ENCODE measurements at regions not wholly inside any gene's neighbourhood (a gene's known extent, or its start where the extent isn't known, plus 50 kb on each side); places are given as distances from the start of the nearest gene placed in this dataset.
"Not testable (repeated sequence)": the region's sequence is repeated elsewhere in the genome, so short reads cannot be mapped to it uniquely, and the experiment has no call there.

DNA sequence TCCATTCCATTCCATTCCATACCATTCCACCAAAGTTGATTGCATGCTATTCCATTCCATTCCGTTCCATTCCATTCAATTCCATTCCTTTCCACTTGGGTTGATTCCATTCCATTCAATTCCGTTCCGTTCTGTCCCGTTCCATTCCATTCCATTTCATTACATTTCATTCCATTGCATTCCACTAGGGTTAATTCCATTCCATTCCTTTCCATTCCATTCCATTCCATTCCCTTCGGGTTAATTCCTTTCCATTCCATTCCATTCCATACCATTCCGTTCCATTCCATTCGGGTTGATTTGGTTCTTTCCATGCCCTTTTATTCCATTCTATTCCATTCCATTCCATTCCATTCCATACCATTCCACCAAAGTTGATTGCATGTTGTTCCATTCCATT, 131.9 kb downstream of the CWH43 start:
- H3K4me3 ChIP-seq; H3K27ac ChIP-seq; intact Hi-C loops (cut with DNase I; ENCODE audit: low total_unique reads); H3K36me3 ChIP-seq; H3K4me1 ChIP-seq; H3K27me3 ChIP-seq; DNase-seq: not testable (repeated sequence)
- WGBS, 5 donors, result 73 to 82% (median 76%) methylated on average over 7 of the region's 7 CpGs
- H3K9me3 ChIP-seq, result peaks cover 12 to 67% (median 46%) of the 10 kb centered on the region in 4 donors

DNA sequence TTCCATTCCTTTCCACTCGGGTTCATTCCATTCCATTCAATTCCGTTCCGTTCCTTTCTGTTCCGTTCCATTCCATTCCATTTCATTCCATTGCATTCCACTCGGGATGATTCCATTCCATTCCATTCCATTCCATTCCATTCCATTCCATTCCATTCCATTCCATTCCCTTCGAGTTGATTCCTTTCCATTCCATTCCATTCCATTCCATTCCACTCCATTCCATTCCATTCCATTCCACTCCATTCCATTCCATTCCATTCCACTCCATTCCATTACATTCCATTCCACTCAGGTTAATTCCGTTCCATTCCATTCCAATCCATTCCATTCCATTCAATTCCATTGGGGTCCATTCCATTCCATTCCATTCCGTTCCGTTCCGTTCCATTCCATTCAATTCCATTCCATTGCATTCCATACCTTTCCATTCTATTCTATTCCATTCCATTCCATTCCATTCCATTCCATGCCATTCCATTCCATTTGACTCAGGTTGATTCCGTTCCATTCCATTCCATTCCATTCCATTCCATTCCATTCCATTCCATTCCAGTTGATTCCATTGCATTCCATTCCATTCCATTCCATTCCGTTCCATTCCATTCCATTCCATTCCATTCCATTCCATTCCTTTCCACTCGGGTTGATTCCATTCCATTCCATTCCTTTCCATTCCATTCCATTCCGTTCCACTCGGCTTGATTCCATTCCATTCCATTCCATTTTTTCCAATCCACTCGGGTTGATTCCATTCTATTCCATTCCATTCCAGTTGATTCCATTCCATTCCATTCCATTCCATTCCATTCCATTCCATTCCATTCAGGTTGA, 132.5 kb downstream of the CWH43 start:
- DNase-seq; H3K36me3 ChIP-seq; intact Hi-C loops (cut with DNase I; ENCODE audit: low total_unique reads); H3K4me3 ChIP-seq; H3K27ac ChIP-seq; H3K27me3 ChIP-seq; H3K4me1 ChIP-seq: not testable (repeated sequence)
- WGBS, 5 donors, result 57 to 66% (median 62%) methylated on average over 16 of the region's 16 CpGs
- H3K9me3 ChIP-seq, result peaks cover 12 to 65% (median 44%) of the 10 kb centered on the region in 4 donors

DNA sequence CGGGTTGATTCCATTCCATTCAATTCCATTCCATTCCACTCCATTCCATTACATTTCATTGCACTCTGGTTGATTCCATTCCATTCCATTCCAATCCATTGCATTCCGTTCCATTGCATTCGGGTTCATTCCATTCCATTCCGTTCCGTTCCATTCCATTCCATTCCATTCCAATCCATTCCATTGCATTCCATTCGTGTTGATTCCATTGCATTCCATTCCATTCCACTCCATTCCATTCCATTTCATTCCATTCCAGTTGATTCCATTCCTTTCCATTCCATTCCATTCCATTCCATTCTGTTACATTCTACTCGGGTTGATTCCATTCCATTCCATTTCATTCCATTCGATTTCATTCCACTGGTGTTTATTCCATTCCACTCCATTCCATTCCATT, 133.3 kb downstream of the CWH43 start:
- H3K27me3 ChIP-seq; H3K36me3 ChIP-seq; H3K4me3 ChIP-seq; H3K4me1 ChIP-seq; H3K27ac ChIP-seq; DNase-seq; intact Hi-C loops (cut with DNase I; ENCODE audit: low total_unique reads): not testable (repeated sequence)
- WGBS, 5 donors, result 50 to 63% (median 60%) methylated on average over 8 of the region's 8 CpGs
- H3K9me3 ChIP-seq, result peaks cover 12 to 61% (median 39%) of the 10 kb centered on the region in 4 donors

DNA sequence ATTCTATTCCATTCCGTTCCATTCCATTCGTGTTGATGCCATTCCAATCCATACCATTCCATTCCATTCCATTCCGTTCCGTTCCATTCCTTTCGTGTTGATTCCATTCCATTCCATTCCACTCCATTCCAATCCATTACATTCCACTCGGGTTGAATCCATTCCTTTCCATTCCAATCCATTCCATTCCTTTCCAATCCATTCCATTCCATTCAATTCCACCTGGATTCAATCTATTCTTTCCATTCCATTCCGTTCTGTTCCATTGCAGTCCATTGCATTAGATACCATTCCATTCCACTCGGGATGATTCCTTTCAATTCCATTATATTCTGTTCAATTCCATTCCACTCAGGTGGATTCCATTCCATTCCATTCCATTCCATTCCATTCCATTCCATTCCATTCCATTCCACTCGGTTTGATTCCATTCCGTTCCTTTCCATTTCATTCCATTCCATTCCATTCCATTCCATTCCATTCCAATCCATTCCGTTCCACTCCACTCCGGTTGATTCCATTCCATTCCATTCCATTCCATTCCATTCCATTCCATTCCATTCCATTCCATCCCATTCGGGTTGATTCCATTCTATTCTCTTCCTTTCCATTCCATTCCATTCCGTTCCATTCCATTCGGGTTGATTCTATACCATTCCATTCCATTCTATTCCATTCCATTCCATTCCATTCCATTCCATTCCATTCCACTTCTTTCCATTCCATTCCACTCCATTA, 134.1 kb downstream of the CWH43 start:
- DNase-seq, result not testable (repeated sequence)

DNA sequence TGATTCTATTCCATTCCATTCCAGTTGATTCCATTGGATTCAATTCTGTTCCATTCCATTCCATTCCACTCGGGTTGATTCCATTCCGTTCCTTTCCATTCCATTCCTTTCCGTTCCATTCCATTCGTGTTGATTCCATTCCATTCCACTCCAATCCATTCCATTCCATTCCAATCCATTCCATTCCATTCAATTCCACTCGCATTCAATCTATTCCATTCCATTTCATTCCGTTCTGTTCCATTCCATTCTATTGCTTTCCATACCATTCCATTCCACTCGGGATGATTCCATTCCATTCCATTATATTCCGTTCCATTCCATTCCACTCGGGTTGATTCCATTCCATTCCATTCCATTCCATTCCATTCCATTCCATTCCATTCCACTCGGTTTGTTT, 134.7 kb downstream of the CWH43 start:
- H3K27me3 ChIP-seq; H3K36me3 ChIP-seq; intact Hi-C loops (cut with DNase I; ENCODE audit: low total_unique reads); H3K4me1 ChIP-seq; H3K27ac ChIP-seq; H3K4me3 ChIP-seq: not testable (repeated sequence)
- WGBS, 5 donors, result 66 to 72% (median 72%) methylated on average over 10 of the region's 10 CpGs
- peak in 1 of 2 donors; percentile 76 for DNase-seq
- H3K9me3 ChIP-seq, result peaks cover 9 to 46% (median 31%) of the 10 kb centered on the region in 4 donors

More for the DNA sequence above, 134.1 kb downstream of the CWH43 start:
- H3K36me3 ChIP-seq; intact Hi-C loops (cut with DNase I; ENCODE audit: low total_unique reads); H3K4me1 ChIP-seq; H3K27ac ChIP-seq; H3K4me3 ChIP-seq; H3K27me3 ChIP-seq: not testable (repeated sequence)
- peaks cover 9 to 52% (median 33%) of the 10 kb centered on the region in 4 donors for H3K9me3 ChIP-seq
- WGBS, 5 donors, result 46 to 62% (median 58%) methylated on average over 15 of the region's 15 CpGs

DNA sequence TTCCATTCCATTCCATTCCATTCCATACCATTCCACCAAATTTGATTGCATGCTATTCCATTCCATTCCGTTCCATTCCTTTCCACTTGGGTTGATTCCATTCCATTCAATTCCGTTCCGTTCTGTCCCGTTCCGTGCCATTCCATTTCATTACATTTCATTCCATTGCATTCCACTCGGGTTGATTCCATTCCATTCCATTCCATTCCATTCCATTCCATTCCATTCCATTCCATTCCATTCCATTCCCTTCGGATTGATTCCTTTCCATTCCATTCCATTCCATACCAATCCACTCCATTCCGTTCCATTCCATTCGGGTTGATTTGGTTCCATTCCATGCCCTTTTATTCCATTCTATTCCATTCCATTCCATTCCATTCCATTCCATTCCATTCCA, 140.4 kb downstream of the CWH43 start:
- intact Hi-C loops (cut with DNase I; ENCODE audit: low total_unique reads); H3K4me3 ChIP-seq; H3K27me3 ChIP-seq; H3K36me3 ChIP-seq; DNase-seq; H3K9me3 ChIP-seq; H3K27ac ChIP-seq; H3K4me1 ChIP-seq: not testable (repeated sequence)
- 49 to 82% (median 74%) methylated on average over 4 to 9 of the region's 9 CpGs for WGBS, 5 donors

DNA sequence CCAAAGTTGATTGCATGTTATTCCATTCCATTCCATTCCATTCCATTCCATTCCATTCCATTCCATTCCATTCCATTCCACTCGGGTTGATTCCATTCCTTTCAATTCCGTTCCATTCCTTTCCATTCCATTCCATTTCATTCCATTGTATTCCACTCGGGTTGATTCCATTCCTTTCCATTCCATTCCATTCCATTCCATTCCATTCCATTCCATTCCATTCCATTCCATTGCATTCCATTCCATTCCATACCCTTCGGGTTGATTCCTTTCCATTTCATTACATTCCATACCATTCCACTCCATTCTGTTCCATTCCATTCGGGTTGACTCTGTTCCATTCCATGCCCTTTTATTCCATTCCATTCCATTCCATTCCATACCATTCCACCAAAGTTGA, 140.8 kb downstream of the CWH43 start:
- intact Hi-C loops (cut with DNase I; ENCODE audit: low total_unique reads); H3K4me3 ChIP-seq; H3K27ac ChIP-seq; H3K9me3 ChIP-seq; H3K4me1 ChIP-seq; H3K27me3 ChIP-seq; DNase-seq; H3K36me3 ChIP-seq: not testable (repeated sequence)
- no CpG with 5 or more reads among the region's 5 CpGs for WGBS, 5 donors

DNA sequence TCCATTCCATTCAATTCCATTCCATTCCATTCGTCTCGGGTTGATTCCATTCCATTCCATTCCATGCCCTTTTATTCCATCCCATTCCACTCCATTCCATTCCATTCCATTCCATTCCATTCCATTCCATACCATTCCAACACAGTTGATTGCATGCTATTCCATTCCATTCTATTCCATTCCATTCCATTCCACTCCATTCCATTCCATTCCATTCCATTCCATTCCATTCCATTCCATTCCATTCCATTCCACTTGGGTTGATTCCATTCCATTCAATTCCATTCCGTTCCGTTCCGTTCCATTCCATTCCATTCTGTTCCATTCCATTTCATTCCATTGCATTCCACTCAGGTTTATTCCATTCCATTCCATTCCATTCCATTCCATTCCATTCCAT, 143.3 kb downstream of the CWH43 start:
- no CpG with 5 or more reads among the region's 5 CpGs for WGBS, 5 donors
- H3K4me1 ChIP-seq; H3K4me3 ChIP-seq; intact Hi-C loops (cut with DNase I; ENCODE audit: low total_unique reads); DNase-seq; H3K9me3 ChIP-seq; H3K27ac ChIP-seq; H3K36me3 ChIP-seq; H3K27me3 ChIP-seq: not testable (repeated sequence)

DNA sequence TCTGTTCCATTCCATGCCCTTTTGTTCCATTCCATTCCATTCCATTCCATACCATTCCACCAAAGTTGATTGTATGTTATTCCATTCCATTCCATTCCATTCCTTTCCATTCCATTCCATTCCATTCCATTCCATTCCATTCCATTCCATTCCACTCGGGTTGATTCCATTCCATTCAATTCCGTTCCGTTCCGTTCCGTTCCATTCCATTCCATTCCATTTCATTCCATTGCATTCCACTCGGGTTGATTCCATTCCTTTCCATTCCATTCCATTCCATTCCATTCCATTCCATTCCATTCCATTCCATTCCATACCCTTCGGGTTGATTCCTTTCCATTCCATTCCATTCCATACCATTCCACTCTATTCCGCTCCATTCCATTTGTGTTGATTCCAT, 143.8 kb downstream of the CWH43 start:
- WGBS, 5 donors, result 25 to 73% (median 56%) methylated on average over 4 to 7 of the region's 8 CpGs
- H3K9me3 ChIP-seq; H3K36me3 ChIP-seq; H3K27me3 ChIP-seq; intact Hi-C loops (cut with DNase I; ENCODE audit: low total_unique reads); H3K4me1 ChIP-seq; H3K4me3 ChIP-seq; DNase-seq; H3K27ac ChIP-seq: not testable (repeated sequence)

DNA sequence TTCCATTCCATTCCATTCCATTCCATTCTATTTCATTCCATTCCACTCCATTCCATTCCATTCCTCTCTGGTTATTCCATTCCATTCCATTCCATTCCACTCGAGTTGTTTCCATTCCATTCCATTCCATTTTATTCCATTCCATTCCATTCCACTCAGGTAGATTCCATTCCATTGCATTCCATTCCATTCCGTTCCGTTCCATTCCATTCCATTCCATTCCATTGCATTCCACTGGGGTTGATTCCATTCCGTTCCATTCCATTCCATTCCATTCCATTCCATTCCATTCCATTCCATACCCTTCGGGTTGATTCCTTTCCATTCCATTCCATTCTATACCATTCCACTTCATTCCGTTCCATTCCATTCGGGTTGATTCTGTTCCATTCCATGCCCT, 144.6 kb downstream of the CWH43 start:
- H3K27me3 ChIP-seq; intact Hi-C loops (cut with DNase I; ENCODE audit: low total_unique reads); H3K27ac ChIP-seq; H3K9me3 ChIP-seq; H3K36me3 ChIP-seq; H3K4me1 ChIP-seq; H3K4me3 ChIP-seq; DNase-seq: not testable (repeated sequence)
- WGBS, 5 donors, result 0 to 35% (median 8%) methylated on average over 2 to 5 of the region's 7 CpGs; no CpG with 5 or more reads in 1 of the 5 donors

DNA sequence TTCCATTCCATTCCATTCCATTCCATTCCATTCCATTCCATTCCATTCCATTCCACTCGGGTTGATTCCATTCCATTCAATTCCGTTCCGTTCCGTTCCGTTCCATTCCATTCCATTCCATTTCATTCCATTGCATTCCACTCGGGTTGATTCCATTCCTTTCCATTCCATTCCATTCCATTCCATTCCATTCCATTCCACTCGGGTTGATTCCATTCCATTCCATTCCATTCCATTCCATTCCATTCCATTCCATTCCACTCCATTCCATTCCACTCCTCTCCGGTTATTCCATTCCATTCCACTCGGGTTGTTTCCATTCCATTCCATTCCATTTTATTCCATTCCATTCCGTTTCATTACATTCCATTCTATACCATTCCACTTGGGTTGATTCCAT, 151.0 kb downstream of the CWH43 start:
- H3K27ac ChIP-seq; intact Hi-C loops (cut with DNase I; ENCODE audit: low total_unique reads); H3K27me3 ChIP-seq; H3K4me1 ChIP-seq; DNase-seq; H3K4me3 ChIP-seq; H3K9me3 ChIP-seq; H3K36me3 ChIP-seq: not testable (repeated sequence)
- 32 to 72% (median 63%) methylated on average over 2 to 9 of the region's 10 CpGs for WGBS, 5 donors

DNA sequence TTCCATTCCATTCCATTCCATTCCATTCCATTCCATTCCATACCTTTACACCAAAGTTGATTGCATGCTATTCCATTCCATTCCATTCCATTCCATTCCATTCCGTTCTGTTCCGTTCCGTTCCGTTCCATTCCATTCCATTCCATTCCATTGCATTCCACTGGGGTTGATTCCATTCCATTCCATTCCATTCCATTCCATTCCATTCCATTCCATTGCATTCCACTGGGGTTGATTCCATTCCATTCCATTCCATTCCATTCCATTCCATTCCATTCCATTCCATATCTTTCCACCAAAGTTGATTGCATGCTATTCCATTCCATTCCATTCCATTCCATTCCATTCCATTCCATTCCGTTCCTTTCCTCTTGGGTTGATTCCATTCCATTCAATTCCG, 151.9 kb downstream of the CWH43 start:
- WGBS, 5 donors, result 4 to 51% (median 23%) methylated on average over 4 to 6 of the region's 6 CpGs
- H3K9me3 ChIP-seq; DNase-seq; H3K27ac ChIP-seq; intact Hi-C loops (cut with DNase I; ENCODE audit: low total_unique reads); H3K4me3 ChIP-seq; H3K4me1 ChIP-seq; H3K36me3 ChIP-seq; H3K27me3 ChIP-seq: not testable (repeated sequence)
